HCT116 (cell line): ENCODE measurements at regions not wholly inside any gene's neighbourhood (a gene's known extent, or its start where the extent isn't known, plus 50 kb on each side); places are given as distances from the start of the nearest gene placed in this dataset.

Source experiments
- ATAC-seq: fragments of 200-7000 bp; cut with Tn5 transposase; 2 replicates; pipeline ENCODE4 v1.9.1; 2020; ENCODE audit warnings: mild to moderate bottlenecking, moderate library complexity
- BruUV-seq: library from RNA; stranded (reverse); fragments of 400-500 nt; replicated peaks from 2 replicates; lab custom pipeline; 2021; lab: Mats Ljungman, UMichigan
- CTCF ChIA-PET: fragments of 300-600 bp; sonication (Branson Sonifier 250); formaldehyde crosslinking; loops from one replicate; lab custom pipeline; 2021; ENCODE audit warnings: antibody characterized with exemption; lab: Charles Lee
- POLR2A ChIA-PET: fragments of 300-600, 350-600 bp; sonication (Branson Sonifier 250); formaldehyde crosslinking; loops from one replicate; lab custom pipeline; 2021; ENCODE audit warnings: antibody characterized with exemption; lab: Charles Lee
- RAD21 ChIA-PET, 2 experiments: fragments of 300-600 bp; sonication (Branson Sonifier 250); formaldehyde crosslinking; loops; one replicate each; lab custom pipeline; 2023; ENCODE audit warnings: low total read pairs in 2 of 2; ENCODE audit not compliant: uncharacterized antibody in 2 of 2, unreplicated experiment in 2 of 2, low non-redundant PET in 1 of 2; lab: Charles Lee
- DNase-seq: peaks from one replicate; pipeline ENCODE4 v3.0.0-alpha.2; 2010; ENCODE audit warnings: low read depth, low spot score
- H2AFZ ChIP-seq: fragments of 200-600 bp; shearing (Covaris generic), sonication (generic); 2 replicates; pipeline ENCODE4 v1.6.1; 2017; ENCODE audit warnings: low read depth, mixed run types, mixed read lengths, antibody characterized with exemption, low read length; ENCODE audit not compliant: poor library complexity, severe bottlenecking
- H3K27ac ChIP-seq: 2 replicates; pipeline ENCODE4 v1.5.1; 2012; ENCODE audit warnings: low read depth, low read length
- H3K27me3 ChIP-seq: fragments of 200-600 bp; sonication (generic); 2 replicates; pipeline ENCODE4 v1.6.1; 2016; ENCODE audit warnings: mixed run types, low read length, mixed read lengths; ENCODE audit not compliant: insufficient read depth
- H3K36me3 ChIP-seq, 2 experiments: fragments of 200-500 bp in 1 of 2; fragments of 200-600 bp in 1 of 2; sonication (Bioruptor generic) in 1 of 2; sonication (generic) in 1 of 2; 2 replicates each; pipeline versions ENCODE4 v1.5.1 to v1.6.1; 2014 to 2016; ENCODE audit warnings: low read length in 2 of 2, inconsistent platforms in 1 of 2, mixed read lengths in 1 of 2, mixed run types in 1 of 2; ENCODE audit not compliant: insufficient read depth in 2 of 2, control insufficient read depth in 1 of 2
- H3K4me1 ChIP-seq, 2 experiments: fragments of 200-600 bp in 1 of 2; sonication (generic) in 1 of 2; 2 replicates each; pipeline versions ENCODE4 v1.5.1 to v1.6.1; 2012 to 2017; ENCODE audit warnings: low read length in 2 of 2, inconsistent platforms in 1 of 2, mild to moderate bottlenecking in 1 of 2, mixed read lengths in 1 of 2, mixed run types in 1 of 2, moderate library complexity in 1 of 2; ENCODE audit not compliant: insufficient read depth in 2 of 2, control insufficient read depth in 1 of 2
- H3K4me2 ChIP-seq: fragments of 200-600 bp; sonication (generic); 2 replicates; pipeline ENCODE4 v1.6.1; 2017; ENCODE audit warnings: mixed run types, low read length, mixed read lengths
- H3K4me3 ChIP-seq, 2 experiments: fragments of 200-600 bp in 1 of 2; sonication (generic) in 1 of 2; replicated peaks in 1 of 2; 2 replicates each; pipeline ENCODE4 v1.5.1; 2011 to 2016; ENCODE audit warnings: low read length in 2 of 2, control low read depth in 1 of 2, low read depth in 1 of 2, mild to moderate bottlenecking in 1 of 2, mixed read lengths in 1 of 2, mixed run types in 1 of 2
- H3K79me2 ChIP-seq: fragments of 200-600 bp; sonication (generic); 2 replicates; pipeline ENCODE4 v1.6.1; 2017; ENCODE audit warnings: mild to moderate bottlenecking, mixed run types, low read length, moderate library complexity, mixed read lengths; ENCODE audit not compliant: insufficient read depth
- H3K9ac ChIP-seq: fragments of 200-600 bp; sonication (generic); 2 replicates; pipeline ENCODE4 v1.6.1; 2016; ENCODE audit warnings: low read length, mixed read lengths
- H3K9me2 ChIP-seq: fragments of 200-600 bp; sonication (generic), shearing (Covaris generic); 2 replicates; pipeline ENCODE4 v1.6.1; 2017; ENCODE audit warnings: mixed run types, mild to moderate bottlenecking, moderate library complexity; ENCODE audit not compliant: insufficient read depth
- H3K9me3 ChIP-seq, 2 experiments: fragments of 200-500 bp in 1 of 2; fragments of 200-600 bp in 1 of 2; sonication (Bioruptor generic) in 1 of 2; sonication (generic) in 1 of 2; 2 replicates each; pipeline ENCODE4 v1.6.1; 2014 to 2017; ENCODE audit warnings: low read length in 2 of 2, mixed read lengths in 2 of 2, inconsistent platforms in 1 of 2, low read depth in 1 of 2, mild to moderate bottlenecking in 1 of 2, mixed run types in 1 of 2, moderate library complexity in 1 of 2; ENCODE audit not compliant: control insufficient read depth in 1 of 2, insufficient read depth in 1 of 2
- H4K20me1 ChIP-seq: fragments of 200-600 bp; sonication (generic), shearing (Covaris generic); 2 replicates; pipeline ENCODE4 v1.6.1; 2017; ENCODE audit warnings: mixed run types, mild to moderate bottlenecking, moderate library complexity; ENCODE audit not compliant: insufficient read depth
- CEBPB ChIP-seq: IDR thresholded peaks from 2 replicates; pipeline ENCODE4 v1.6.1; 2012; ENCODE audit warnings: low read depth
- CTCF ChIP-seq, 3 experiments: fragments of 200-600 bp in 1 of 3; sonication (generic) in 1 of 3; IDR thresholded peaks in 2 of 3; conservative IDR thresholded peaks in 1 of 3; 2 replicates each; pipeline ENCODE4 v1.5.1; 2012 to 2017; ENCODE audit warnings: low read depth in 2 of 3, low read length in 2 of 3, antibody characterized with exemption in 1 of 3, borderline replicate concordance in 1 of 3, control low read depth in 1 of 3, mild to moderate bottlenecking in 1 of 3, mixed read lengths in 1 of 3, mixed run types in 1 of 3, moderate library complexity in 1 of 3; ENCODE audit not compliant: insufficient read depth in 1 of 3
- EZH2 ChIP-seq: fragments of 200-600 bp; sonication (generic); IDR thresholded peaks from 2 replicates; pipeline ENCODE4 v1.6.1; 2017; ENCODE audit warnings: antibody characterized with exemption, mixed run types
- EZH2phosphoT487 ChIP-seq: fragments of 200-600 bp; IDR thresholded peaks from 2 replicates; pipeline ENCODE4 v1.6.1; 2018; ENCODE audit warnings: antibody characterized with exemption, borderline replicate concordance
- FOSL1 ChIP-seq: IDR thresholded peaks from 2 replicates; pipeline ENCODE4 v1.6.1; 2012; ENCODE audit warnings: low read depth
- POLR2A ChIP-seq: IDR thresholded peaks from 2 replicates; pipeline ENCODE4 v1.7.0; 2011; ENCODE audit warnings: borderline replicate concordance; ENCODE audit not compliant: insufficient read depth, insufficient read length; ENCODE audit errors: extremely low read depth
- POLR2AphosphoS5 ChIP-seq: IDR thresholded peaks from 2 replicates; pipeline ENCODE4 v1.6.1; 2011; ENCODE audit warnings: mild to moderate bottlenecking, low read depth, low read length, moderate library complexity
- REST ChIP-seq: IDR thresholded peaks from 2 replicates; pipeline ENCODE4 v1.6.1; 2012; ENCODE audit warnings: low read depth
- SIN3A ChIP-seq: IDR thresholded peaks from 2 replicates; pipeline ENCODE4 v1.6.1; 2012; ENCODE audit warnings: low read depth
- SP1 ChIP-seq: IDR thresholded peaks from 2 replicates; pipeline ENCODE4 v1.6.1; 2012; ENCODE audit warnings: low read depth
- SRF ChIP-seq: IDR thresholded peaks from 2 replicates; pipeline ENCODE4 v1.6.1; 2012; ENCODE audit warnings: low read depth
- TCF7L2 ChIP-seq: IDR thresholded peaks from 2 replicates; pipeline ENCODE4 v1.7.0; 2011; ENCODE audit warnings: borderline replicate concordance, inconsistent platforms; ENCODE audit not compliant: insufficient read depth, insufficient read length; ENCODE audit errors: extremely low read depth
- ZBTB33 ChIP-seq: IDR thresholded peaks from 2 replicates; pipeline ENCODE4 v1.6.1; 2011; ENCODE audit warnings: mild to moderate bottlenecking, low read length, moderate library complexity; ENCODE audit not compliant: insufficient replicate concordance; ENCODE audit errors: extremely low read depth
- intact Hi-C: fragments of 100-400 bp; cut with micrococcal nuclease; formaldehyde crosslinking; loops from 2 replicates; pipeline ENCODE4 v1.10.0; 2022

- Histone ChIP-seq H3K9me2 (no peaks in the 10 kb centered on the region), H2AFZ (no peak overlapping the region), H3K4me3 (no peak overlapping the region), H3K9me3 (no peaks in the 10 kb centered on the region), H3K36me3 (no peaks in the 10 kb centered on the region), H3K27me3 (peaks cover 66% of the 10 kb centered on the region), H3K79me2 (no peaks in the 10 kb centered on the region), H3K4me2 (no peak overlapping the region), H3K27ac (no peak overlapping the region), H4K20me1 (no peaks in the 10 kb centered on the region), H3K4me1 (no peaks in the 10 kb centered on the region), H3K9ac (no peak overlapping the region)
- ChIA-PET RAD21 (no interaction called here), POLR2A (no interaction called here), CTCF (no interaction called here)
- DNase-seq: no peak
- BruUV-seq: no TSS peak
- TF ChIP-seq ZBTB33 (no peak), SRF (no peak), SIN3A (no peak), EZH2phosphoT487 (no peak), EZH2 (no peak), CEBPB (no peak), REST (no peak), CTCF (IDR thresholded peaks at IDR 0.05 in 2 of 3, conservative IDR thresholded peaks at IDR 0.05 in 1 of 3; ENCODE audit: borderline replicate concordance in 1 of 3, insufficient read depth in 1 of 3, low read depth in 2 of 3, low read length in 2 of 3) (no peak), POLR2A (no peak), POLR2AphosphoS5 (no peak), TCF7L2 (no peak), FOSL1 (no peak), SP1 (no peak)
- no peak for ATAC-seq
- intact Hi-C loops: no loop called here
Measured at GRCh38 chr10:84659027-84659426, 330.6 kb downstream of the CCSER2 start.
